ENCODE measurements at regions not wholly inside any gene's neighbourhood (a gene's known extent, or its start where the extent isn't known, plus 50 kb on each side); places are given as distances from the start of the nearest gene placed in this dataset.
A peak's percentile ranks its signal among the peaks of the same experiment; 100 is the strongest.

- H3K9ac ChIP-seq (ENCODE audit: control insufficient read depth, insufficient read depth, low read length), result no peak overlapping the region
- no peak overlapping the region for H3K27ac ChIP-seq (ENCODE audit: control insufficient read depth, insufficient read depth)
- FAIRE-seq, result no peak
- TF ChIP-seq IKZF1 (conservative IDR thresholded peaks at IDR 0.05), result no peak
- peak; percentile 51; the same call in 1 of the 2 replicates for TF ChIP-seq RUNX3 (IDR thresholded peaks at IDR 0.05; ENCODE audit: low read length)
- no peaks in the 10 kb centered on the region for H3K36me3 ChIP-seq (ENCODE audit: control insufficient read depth in 2 of 2, insufficient read depth in 2 of 2, low read length in 1 of 2)
- 33% methylated on average over 3 of the region's 3 CpGs for WGBS (ENCODE audit: insufficient coverage, insufficient replicate concordance, low lambda C conversion rate, missing lambda C conversion rate)
- no peaks in the 10 kb centered on the region for H3K4me1 ChIP-seq (ENCODE audit: control insufficient read depth, insufficient read depth, low read length)
- RAD21 ChIA-PET (ENCODE audit: unreplicated experiment), result no interaction called here
- no peak overlapping the region for H2AFZ ChIP-seq (ENCODE audit: control insufficient read depth, low read depth, low read length)
- intact Hi-C loops (cut with micrococcal nuclease; ENCODE audit: unreplicated experiment) (no loop called here), in situ Hi-C loops (cut with MboI) (no loop called here)
- H3K4me2 ChIP-seq (ENCODE audit: control insufficient read depth, insufficient read depth), result no peak overlapping the region
- no peaks in the 10 kb centered on the region for H3K27me3 ChIP-seq (replicated peaks in 1 of 2; ENCODE audit: control insufficient read depth in 2 of 2, insufficient read depth in 2 of 2, low read length in 1 of 2)
- peak; percentile 1 for DNase-seq (ENCODE audit: low read depth, low spot score)
- peak; percentile 44 for ATAC-seq
- H3K9me3 ChIP-seq (replicated peaks; ENCODE audit: control insufficient read depth, insufficient read depth, low read length), result no peaks in the 10 kb centered on the region
- BruUV-seq (replicated peaks), result no TSS peak
- H4K20me1 ChIP-seq (ENCODE audit: control insufficient read depth, insufficient read depth), result no peaks in the 10 kb centered on the region
- SMC1A ChIA-PET (ENCODE audit: uncharacterized antibody, unreplicated experiment), result no interaction called here
- no peak overlapping the region for H3K4me3 ChIP-seq
- CTCF ChIA-PET, result no interaction called here
- H3K79me2 ChIP-seq (ENCODE audit: control insufficient read depth, insufficient read depth, low read length), result no peaks in the 10 kb centered on the region
- POLR2A ChIA-PET, result no interaction called here
Observed at GRCh38 chr1:164137273-164137925, 421.6 kb upstream of the PBX1 start.

- Histone ChIP-seq H3K36me3 (ENCODE audit: control insufficient read depth in 2 of 2, insufficient read depth in 2 of 2, low read length in 1 of 2) (no peaks in the 10 kb centered on the region), H4K20me1 (ENCODE audit: control insufficient read depth, insufficient read depth) (no peaks in the 10 kb centered on the region), H3K27ac (ENCODE audit: control insufficient read depth, insufficient read depth) (no peak overlapping the region), H3K79me2 (ENCODE audit: control insufficient read depth, insufficient read depth, low read length) (no peaks in the 10 kb centered on the region), H3K9ac (ENCODE audit: control insufficient read depth, insufficient read depth, low read length) (no peak overlapping the region), H2AFZ (ENCODE audit: control insufficient read depth, low read depth, low read length) (no peak overlapping the region), H3K4me1 (ENCODE audit: control insufficient read depth, insufficient read depth, low read length) (no peaks in the 10 kb centered on the region), H3K4me3 (no peak overlapping the region), H3K4me2 (ENCODE audit: control insufficient read depth, insufficient read depth) (no peak overlapping the region), H3K27me3 (replicated peaks in 1 of 2; ENCODE audit: control insufficient read depth in 2 of 2, insufficient read depth in 2 of 2, low read length in 1 of 2) (no peaks in the 10 kb centered on the region), H3K9me3 (replicated peaks; ENCODE audit: control insufficient read depth, insufficient read depth, low read length) (no peaks in the 10 kb centered on the region)
- ChIA-PET RAD21 (ENCODE audit: unreplicated experiment) (no interaction called here), CTCF (no interaction called here), SMC1A (ENCODE audit: uncharacterized antibody, unreplicated experiment) (no interaction called here), POLR2A (no interaction called here)
- in situ Hi-C loops (cut with MboI) (no loop called here), intact Hi-C loops (cut with micrococcal nuclease; ENCODE audit: unreplicated experiment) (no loop called here)
- ATAC-seq, result no peak
- BruUV-seq (replicated peaks), result no TSS peak
- TF ChIP-seq ZNF24 (IDR thresholded peaks at IDR 0.05) (no peak), RCOR1 (conservative IDR thresholded peaks at IDR 0.05; ENCODE audit: low read depth, low read length) (no peak), IRF4 (IDR thresholded peaks at IDR 0.05; ENCODE audit: low read depth, low read length) (no peak), MYB (IDR thresholded peaks at IDR 0.05; ENCODE audit: borderline replicate concordance, low read depth, low read length) (no peak), SREBF2 (IDR thresholded peaks at IDR 0.05; ENCODE audit: low read length) (no peak), YBX1 (IDR thresholded peaks at IDR 0.05) (no peak), NKRF (conservative IDR thresholded peaks at IDR 0.05) (no peak), CHD4 (IDR thresholded peaks at IDR 0.05) (no peak), ZBTB40 (IDR thresholded peaks at IDR 0.05; ENCODE audit: borderline replicate concordance) (no peak), STAT3 (IDR thresholded peaks at IDR 0.05; ENCODE audit: low read depth, low read length) (no peak), SMC3 (IDR thresholded peaks at IDR 0.05; ENCODE audit: borderline replicate concordance, low read length) (no peak), IKZF2 (IDR thresholded peaks at IDR 0.05) (no peak)
- no peak for DNase-seq (ENCODE audit: low read depth, low spot score)
- FAIRE-seq, result no peak
- 35% methylated on average over 8 of the region's 8 CpGs for WGBS (ENCODE audit: insufficient coverage, insufficient replicate concordance, low lambda C conversion rate, missing lambda C conversion rate)
Observed at GRCh38 chr1:164141797-164142196, 417.2 kb upstream of the PBX1 start.
